ENCODE measurements at regions not wholly inside any gene's neighbourhood (a gene's known extent, or its start where the extent isn't known, plus 50 kb on each side); places are given as distances from the start of the nearest gene placed in this dataset.

DNA sequence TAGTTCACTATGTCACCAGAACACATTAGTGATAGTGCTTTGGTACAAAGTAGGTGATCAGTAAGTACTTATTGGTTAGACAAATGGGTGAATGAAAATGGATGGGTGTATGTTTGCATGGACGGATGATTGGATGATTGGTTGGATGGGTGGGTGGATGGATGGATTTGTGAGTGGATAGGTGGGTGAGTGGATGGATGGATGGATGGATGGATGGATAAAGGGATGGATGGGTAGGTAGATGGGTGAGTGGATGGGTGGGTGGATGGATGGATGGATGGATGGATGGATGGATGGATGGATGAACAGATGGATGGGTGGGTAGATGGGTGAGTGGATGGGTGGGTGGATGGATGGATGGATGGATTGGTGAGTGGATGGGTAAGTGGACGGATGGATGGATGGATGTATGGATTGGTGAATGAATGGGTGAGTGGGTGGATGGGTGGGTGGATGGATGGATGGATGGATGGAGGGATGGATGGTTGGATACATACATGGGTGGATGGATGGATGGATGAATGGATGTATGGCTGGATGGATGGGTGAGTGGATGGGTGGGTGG is 225.3 kb upstream of the GSE1 start:
- DNase-seq (ENCODE audit: low read depth): no peak
- TF ChIP-seq, protein P1, sequence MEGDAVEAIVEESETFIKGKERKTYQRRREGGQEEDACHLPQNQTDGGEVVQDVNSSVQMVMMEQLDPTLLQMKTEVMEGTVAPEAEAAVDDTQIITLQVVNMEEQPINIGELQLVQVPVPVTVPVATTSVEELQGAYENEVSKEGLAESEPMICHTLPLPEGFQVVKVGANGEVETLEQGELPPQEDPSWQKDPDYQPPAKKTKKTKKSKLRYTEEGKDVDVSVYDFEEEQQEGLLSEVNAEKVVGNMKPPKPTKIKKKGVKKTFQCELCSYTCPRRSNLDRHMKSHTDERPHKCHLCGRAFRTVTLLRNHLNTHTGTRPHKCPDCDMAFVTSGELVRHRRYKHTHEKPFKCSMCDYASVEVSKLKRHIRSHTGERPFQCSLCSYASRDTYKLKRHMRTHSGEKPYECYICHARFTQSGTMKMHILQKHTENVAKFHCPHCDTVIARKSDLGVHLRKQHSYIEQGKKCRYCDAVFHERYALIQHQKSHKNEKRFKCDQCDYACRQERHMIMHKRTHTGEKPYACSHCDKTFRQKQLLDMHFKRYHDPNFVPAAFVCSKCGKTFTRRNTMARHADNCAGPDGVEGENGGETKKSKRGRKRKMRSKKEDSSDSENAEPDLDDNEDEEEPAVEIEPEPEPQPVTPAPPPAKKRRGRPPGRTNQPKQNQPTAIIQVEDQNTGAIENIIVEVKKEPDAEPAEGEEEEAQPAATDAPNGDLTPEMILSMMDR (IDR thresholded peaks at IDR 0.05; ENCODE audit: low read depth, low read length, missing control alignments): no peak
- in situ Hi-C loops (cut with HindIII; ENCODE audit: low sequenced_read_pairs): no loop called here
- H3K4me3 ChIP-seq (ENCODE audit: low read depth, low read length): no peak overlapping the region

DNA sequence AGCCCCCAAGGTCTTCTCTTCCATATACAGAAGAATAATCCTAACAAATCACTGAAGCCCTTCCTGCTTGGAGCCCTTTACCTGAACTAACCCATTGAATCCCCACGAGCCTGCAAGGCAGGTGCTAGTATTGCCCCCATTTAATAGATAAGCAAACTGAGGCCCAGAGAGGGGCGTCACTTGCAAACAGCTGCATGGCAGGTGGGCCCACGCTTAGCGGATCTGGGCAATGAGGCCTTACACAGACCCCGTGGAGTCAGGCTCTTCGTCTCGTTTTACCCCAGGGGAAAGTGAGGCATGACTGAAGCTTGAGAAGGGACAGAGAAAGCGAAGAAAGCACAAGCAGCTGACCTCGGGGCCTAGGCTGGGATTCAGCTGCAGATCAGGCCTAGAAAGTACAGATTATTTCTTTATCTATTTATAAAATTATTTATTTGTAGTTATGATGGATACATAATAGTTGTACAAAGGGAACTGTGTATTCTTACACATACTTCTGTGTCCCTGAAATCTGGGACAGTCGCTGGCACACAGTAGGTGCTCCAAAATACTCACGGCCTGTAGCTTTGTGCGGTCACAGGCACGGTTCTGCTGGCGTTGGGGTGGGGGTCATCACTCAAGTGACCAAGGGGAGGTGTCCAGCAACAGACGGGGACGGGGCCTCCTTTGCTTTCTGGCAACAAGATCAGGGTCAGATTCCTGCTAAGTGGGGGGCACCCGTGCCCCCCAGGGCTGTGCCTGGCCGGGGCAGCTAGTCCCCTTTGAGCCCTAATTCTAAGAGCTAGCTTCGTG is 223.2 kb upstream of the GSE1 start:
- in situ Hi-C loops (cut with HindIII; ENCODE audit: low sequenced_read_pairs): no loop called here
- TF ChIP-seq, protein P1 (IDR thresholded peaks at IDR 0.05; ENCODE audit: low read depth, low read length, missing control alignments): no peak
- H3K4me3 ChIP-seq (ENCODE audit: low read depth, low read length): no peak overlapping the region
- no peak for DNase-seq (ENCODE audit: low read depth)

DNA sequence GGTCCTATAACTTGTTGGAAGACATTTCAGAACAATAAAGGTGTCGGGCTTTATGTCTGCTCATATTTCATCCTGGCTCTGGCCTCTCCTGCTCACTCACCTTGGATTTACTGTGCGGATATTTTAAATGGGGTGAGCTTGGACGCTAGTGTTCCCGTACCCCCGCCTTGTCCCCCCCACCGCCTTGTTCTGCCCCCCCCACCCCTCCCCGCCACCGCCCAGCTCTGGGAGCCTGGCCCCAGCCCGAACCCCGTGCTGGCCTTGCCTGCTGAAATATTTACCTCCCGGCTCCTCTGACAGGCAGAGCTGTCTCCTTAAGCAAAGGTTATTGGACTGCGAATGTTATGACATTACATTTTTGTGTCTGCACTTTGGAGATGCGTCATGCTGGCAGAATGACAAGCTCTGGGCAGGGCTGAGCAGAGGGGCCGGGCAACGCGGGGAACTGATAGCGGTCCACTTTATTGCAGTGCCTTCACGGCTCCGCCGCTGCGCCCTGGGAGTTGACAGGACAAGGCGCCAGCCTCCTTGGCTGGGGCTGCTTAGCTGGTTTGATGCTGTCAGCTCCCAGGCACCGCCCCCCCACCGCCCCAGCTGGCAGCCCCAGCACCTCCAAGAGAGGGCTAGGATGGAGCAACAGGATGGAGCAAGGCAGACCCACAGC is 222.5 kb upstream of the GSE1 start:
- in situ Hi-C loops (cut with HindIII; ENCODE audit: low sequenced_read_pairs): no loop called here
- TF ChIP-seq, protein P1 (IDR thresholded peaks at IDR 0.05; ENCODE audit: low read depth, low read length, missing control alignments): no peak
- DNase-seq (ENCODE audit: low read depth): peak; percentile 79
- no peak overlapping the region for H3K4me3 ChIP-seq (ENCODE audit: low read depth, low read length)

DNA sequence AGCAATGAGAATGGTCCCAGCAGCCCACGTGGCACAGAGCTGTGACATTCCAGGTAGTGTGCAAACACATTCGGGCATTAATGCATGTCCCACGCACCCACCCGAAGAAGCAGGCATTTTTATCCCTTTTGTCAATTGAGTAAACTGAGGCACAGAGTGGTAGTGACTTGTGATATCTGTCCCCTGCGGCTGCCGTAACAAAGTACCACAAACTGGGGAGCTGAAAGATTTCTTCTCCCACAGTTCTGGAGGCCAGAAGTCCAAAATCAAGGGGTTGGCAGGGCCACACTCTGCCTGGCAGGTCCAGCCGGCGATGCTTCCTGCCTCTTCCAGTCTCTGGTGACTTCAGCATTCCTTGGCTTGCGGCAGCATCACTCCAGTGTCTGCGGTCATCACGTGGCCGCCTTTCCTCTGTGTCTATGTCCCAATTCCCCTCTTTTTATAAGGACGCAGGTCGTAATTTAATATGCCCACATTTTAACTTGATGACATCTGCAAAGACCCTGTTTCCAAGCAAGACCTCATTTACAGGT is 221.9 kb upstream of the GSE1 start:
- H3K4me3 ChIP-seq (ENCODE audit: low read depth, low read length): no peak overlapping the region
- in situ Hi-C loops (cut with HindIII; ENCODE audit: low sequenced_read_pairs): no loop called here
- no peak for DNase-seq (ENCODE audit: low read depth)

DNA sequence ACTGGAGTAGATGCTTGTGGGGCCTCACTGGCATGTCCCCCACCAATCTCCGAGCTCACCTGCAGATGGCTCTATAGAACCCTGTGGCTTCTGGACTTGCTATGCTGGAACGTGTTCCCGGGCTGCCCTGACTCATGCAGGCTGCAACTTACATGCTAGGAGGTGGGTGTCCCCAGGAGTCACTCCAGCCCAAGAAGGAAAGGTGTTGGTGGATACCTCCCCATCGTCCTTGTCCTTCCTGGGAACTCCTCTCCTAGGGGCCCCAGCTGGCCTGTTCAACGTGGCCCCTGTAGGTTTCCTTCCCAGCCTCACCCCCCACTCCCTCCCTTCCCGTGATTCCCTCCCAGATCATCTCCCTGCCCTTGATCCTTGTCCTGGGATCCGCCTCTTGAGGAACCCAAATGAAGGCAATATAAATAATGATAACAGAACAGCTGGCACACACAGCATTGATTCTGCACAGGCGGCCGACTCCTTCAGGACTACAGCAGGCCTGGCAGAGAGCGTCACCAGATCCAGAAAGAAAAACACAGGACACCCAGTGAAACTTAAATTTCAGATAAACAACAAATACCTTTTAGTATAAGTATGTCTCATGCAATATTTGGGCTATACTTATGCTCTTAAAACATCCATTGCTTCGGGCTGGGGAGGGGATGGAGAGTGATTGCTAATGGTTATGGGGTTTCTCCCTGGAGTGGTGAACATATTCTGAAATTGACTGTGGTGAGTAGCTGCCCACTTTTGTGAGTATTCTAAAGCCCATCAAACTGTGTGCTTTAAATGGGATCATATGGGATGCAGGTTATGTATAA is 221.1 kb upstream of the GSE1 start:
- DNase-seq (ENCODE audit: low read depth): no peak
- in situ Hi-C loops (cut with HindIII; ENCODE audit: low sequenced_read_pairs): no loop called here
- TF ChIP-seq, protein P1 (IDR thresholded peaks at IDR 0.05; ENCODE audit: low read depth, low read length, missing control alignments): no peak
- H3K4me3 ChIP-seq (ENCODE audit: low read depth, low read length): no peak overlapping the region

More for the DNA sequence above, 221.9 kb upstream of the GSE1 start:
- TF ChIP-seq, protein P1 (IDR thresholded peaks at IDR 0.05; ENCODE audit: low read depth, low read length, missing control alignments): no peak
